CD4-positive, alpha-beta T cell treated with Interleukin-2 at 100 ng/mL for 4 hours (primary cell): ENCODE measurements at regions not wholly inside any gene's neighbourhood (a gene's known extent, or its start where the extent isn't known, plus 50 kb on each side); places are given as distances from the start of the nearest gene placed in this dataset.

Source experiments
- DNase-seq: peaks from one replicate; pipeline ENCODE4 v3.0.0-alpha.2; 2020; ENCODE audit warnings: low spot score

GRCh38 chr5:67413721-67414120 lies 217.1 kb upstream of the CD180 start:
- DNase-seq: no peak

- DNase-seq: no peak
These were observed 212.7 kb upstream of the CD180 start for GRCh38 chr5:67409126-67409777.

- no peak for DNase-seq
These were observed 211.4 kb upstream of the CD180 start for GRCh38 chr5:67407979-67408378.

- DNase-seq: no peak
These were observed 209.2 kb upstream of the CD180 start for GRCh38 chr5:67405755-67406154.

- DNase-seq: no peak
These were observed 208.4 kb upstream of the CD180 start for GRCh38 chr5:67405101-67405364.

GRCh38 chr5:67404256-67405100 lies 207.9 kb upstream of the CD180 start:
- DNase-seq: no peak

GRCh38 chr5:67402526-67402925 lies 205.9 kb upstream of the CD180 start:
- no peak for DNase-seq

GRCh38 chr5:67401172-67401571 lies 204.6 kb upstream of the CD180 start:
- no peak for DNase-seq

- DNase-seq: no peak
These were observed 204.2 kb upstream of the CD180 start for GRCh38 chr5:67400752-67401151.

GRCh38 chr5:67395790-67396418 lies 199.3 kb upstream of the CD180 start:
- no peak for DNase-seq

- no peak for DNase-seq
These were observed 196.6 kb upstream of the CD180 start for GRCh38 chr5:67393211-67393610.

- DNase-seq: no peak
These were observed 194.3 kb upstream of the CD180 start for GRCh38 chr5:67390935-67391334.

GRCh38 chr5:67383451-67383850 lies 186.9 kb upstream of the CD180 start:
- no peak for DNase-seq

- no peak for DNase-seq
These were observed 184.8 kb upstream of the CD180 start for GRCh38 chr5:67381236-67381880.

- DNase-seq: no peak
These were observed 183.8 kb upstream of the CD180 start for GRCh38 chr5:67380431-67380830.

GRCh38 chr5:67379753-67380152 lies 183.2 kb upstream of the CD180 start:
- DNase-seq: no peak

GRCh38 chr5:67378256-67378655 lies 181.7 kb upstream of the CD180 start:
- no peak for DNase-seq

GRCh38 chr5:67377631-67378030 lies 181.0 kb upstream of the CD180 start:
- no peak for DNase-seq

GRCh38 chr5:67375606-67376005 lies 179.0 kb upstream of the CD180 start:
- no peak for DNase-seq

- DNase-seq: no peak
These were observed 177.8 kb upstream of the CD180 start for GRCh38 chr5:67374378-67374777.

GRCh38 chr5:67373518-67373917 lies 176.9 kb upstream of the CD180 start:
- DNase-seq: no peak

- no peak for DNase-seq
These were observed 176.3 kb upstream of the CD180 start for GRCh38 chr5:67372887-67373286.

GRCh38 chr5:67371924-67372323 lies 175.3 kb upstream of the CD180 start:
- DNase-seq: no peak
